Activated naive CD4-positive, alpha-beta T cell treated with anti-CD3 and anti-CD28 coated beads, Interleukin-2, amount 10 ng/mL, durations not matched to agents 7 days and 5 days (primary cell): ENCODE measurements at regions not wholly inside any gene's neighbourhood (a gene's known extent, or its start where the extent isn't known, plus 50 kb on each side); places are given as distances from the start of the nearest gene placed in this dataset.

Experiments used
- CTCF ChIA-PET: fragments of 350-600 bp; sonication (Branson Sonifier 250); formaldehyde crosslinking; loops from one replicate; lab custom pipeline; 2021; ENCODE audit warnings: antibody characterized with exemption; lab: Charles Lee
- DNase-seq: peaks from one replicate; pipeline ENCODE4 v3.0.0-alpha.2; 2020
- H3K27ac Mint-ChIP-seq: one replicate; pipeline ENCODE4 v1.8.0; 2021; ENCODE audit warnings: mild to moderate bottlenecking, moderate library complexity, mixed read lengths
- H3K27me3 Mint-ChIP-seq: one replicate; pipeline ENCODE4 v1.8.0; 2021; ENCODE audit warnings: mild to moderate bottlenecking, mixed read lengths
- H3K36me3 Mint-ChIP-seq: one replicate; pipeline ENCODE4 v1.8.0; 2021; ENCODE audit warnings: mixed read lengths
- H3K4me1 Mint-ChIP-seq: one replicate; pipeline ENCODE4 v1.8.0; 2021; ENCODE audit warnings: mixed read lengths
- H3K4me3 Mint-ChIP-seq: one replicate; pipeline ENCODE4 v1.8.0; 2021; ENCODE audit warnings: mild to moderate bottlenecking, moderate library complexity, mixed read lengths
- H3K9me3 Mint-ChIP-seq: one replicate; pipeline ENCODE4 v1.8.0; 2021; ENCODE audit warnings: mixed read lengths

- Mint-ChIP-seq H3K27me3 (no peaks in the 10 kb centered on the region), H3K4me1 (no peaks in the 10 kb centered on the region), H3K36me3 (no peaks in the 10 kb centered on the region), H3K9me3 (no peaks in the 10 kb centered on the region), H3K4me3 (no peak overlapping the region), H3K27ac (no peak overlapping the region)
- DNase-seq, result no peak
- CTCF ChIA-PET, result interaction anchor here (0.8 kb wide), 1 partner anchor 967 kb away, joined by 3 read pairs; no protein-coding TSS in a partner anchor
Observed at GRCh38 chr13:59538512-59538911, 625.2 kb downstream of the DIAPH3 start.

DNA sequence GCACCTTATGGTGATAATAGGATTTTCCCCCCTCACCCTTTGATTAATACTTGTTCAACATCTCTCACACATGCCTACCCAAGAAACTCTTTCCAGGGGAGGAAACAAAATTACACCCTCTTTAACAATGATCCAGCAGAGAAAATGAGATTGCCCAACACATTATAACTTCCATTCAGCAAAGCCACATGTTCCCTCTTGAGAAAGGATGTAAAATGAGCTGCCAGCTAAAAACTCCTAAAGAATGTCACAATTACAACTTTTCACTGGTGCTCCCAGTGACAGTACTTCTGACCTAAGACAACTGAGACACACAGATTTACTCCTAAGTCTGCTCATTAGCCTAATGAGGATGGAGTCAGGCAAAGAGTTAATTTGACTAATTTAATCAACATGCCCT, 621.4 kb downstream of the DIAPH3 start:
- CTCF ChIA-PET, result no interaction called here
- no peak for DNase-seq
- Mint-ChIP-seq H3K4me3 (no peak overlapping the region), H3K4me1 (no peaks in the 10 kb centered on the region), H3K27ac (no peak overlapping the region), H3K36me3 (no peaks in the 10 kb centered on the region), H3K9me3 (no peaks in the 10 kb centered on the region), H3K27me3 (no peaks in the 10 kb centered on the region)

DNA sequence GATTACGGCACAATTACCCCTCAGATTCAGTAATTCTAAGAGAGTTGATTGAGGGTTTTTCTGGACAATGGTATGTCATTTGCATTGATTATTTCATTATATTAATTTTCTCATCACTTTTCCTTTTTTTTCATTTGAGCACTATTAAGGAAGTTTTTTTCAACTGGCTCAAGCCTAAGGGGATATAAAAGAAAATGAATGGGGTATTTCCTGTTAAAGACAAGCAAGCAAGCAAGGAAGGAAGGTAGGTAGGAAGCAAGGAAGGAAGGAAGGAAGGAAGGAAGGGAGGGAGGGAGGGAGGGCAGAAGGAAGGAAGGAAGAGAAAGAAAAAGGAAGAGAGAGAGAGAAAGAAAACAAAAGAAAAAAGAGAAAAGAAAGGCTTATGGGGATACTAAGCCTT, 620.3 kb downstream of the DIAPH3 start:
- H3K27ac Mint-ChIP-seq, result no peak overlapping the region
- CTCF ChIA-PET, result no interaction called here

GRCh38 chr13:59545007-59545406, 618.7 kb downstream of the DIAPH3 start:
- H3K27me3 Mint-ChIP-seq, result no peaks in the 10 kb centered on the region
- H3K36me3 Mint-ChIP-seq, result no peaks in the 10 kb centered on the region
- H3K4me3 Mint-ChIP-seq, result no peak overlapping the region
- DNase-seq, result no peak
- CTCF ChIA-PET, result no interaction called here
- no peak overlapping the region for H3K27ac Mint-ChIP-seq
- H3K4me1 Mint-ChIP-seq, result no peaks in the 10 kb centered on the region
- no peaks in the 10 kb centered on the region for H3K9me3 Mint-ChIP-seq

More for the DNA sequence above, 620.3 kb downstream of the DIAPH3 start:
- no peaks in the 10 kb centered on the region for H3K36me3 Mint-ChIP-seq
- no peaks in the 10 kb centered on the region for H3K27me3 Mint-ChIP-seq
- no peak for DNase-seq
- no peaks in the 10 kb centered on the region for H3K4me1 Mint-ChIP-seq
- no peaks in the 10 kb centered on the region for H3K9me3 Mint-ChIP-seq
- H3K4me3 Mint-ChIP-seq, result no peak overlapping the region

DNA sequence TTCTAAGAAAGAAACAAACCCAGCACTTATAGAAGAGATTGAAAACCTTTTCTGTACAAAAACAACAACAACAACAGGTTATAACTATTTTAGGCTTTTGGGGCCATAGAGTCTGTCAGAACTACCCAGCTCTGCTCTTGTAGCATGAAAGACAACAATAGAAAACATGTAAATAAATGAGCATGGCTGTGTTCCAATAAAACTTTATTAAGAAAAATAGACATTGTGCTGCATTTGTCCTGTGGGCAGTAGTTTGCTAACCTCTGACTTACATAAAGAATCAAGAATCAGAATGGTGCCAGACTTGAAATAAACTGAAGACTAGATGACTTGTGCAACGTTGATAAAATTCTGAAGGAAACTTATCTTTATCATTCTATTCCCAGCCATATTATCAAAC, 617.5 kb downstream of the DIAPH3 start:
- CTCF ChIA-PET, result no interaction called here
- Mint-ChIP-seq H3K9me3 (peaks cover 5% of the 10 kb centered on the region), H3K27me3 (no peaks in the 10 kb centered on the region), H3K4me3 (no peak overlapping the region), H3K27ac (no peak overlapping the region), H3K4me1 (no peaks in the 10 kb centered on the region), H3K36me3 (no peaks in the 10 kb centered on the region)
- no peak for DNase-seq

GRCh38 chr13:59547950-59548349, 615.8 kb downstream of the DIAPH3 start:
- Mint-ChIP-seq H3K36me3 (no peaks in the 10 kb centered on the region), H3K4me3 (no peak overlapping the region), H3K27me3 (no peaks in the 10 kb centered on the region), H3K9me3 (peaks cover 5% of the 10 kb centered on the region), H3K27ac (no peak overlapping the region), H3K4me1 (no peaks in the 10 kb centered on the region)
- CTCF ChIA-PET, result no interaction called here
- no peak for DNase-seq

GRCh38 chr13:59562924-59563323, 600.8 kb downstream of the DIAPH3 start:
- H3K4me1 Mint-ChIP-seq, result no peaks in the 10 kb centered on the region
- H3K9me3 Mint-ChIP-seq, result peaks cover 2% of the 10 kb centered on the region
- peaks cover 5% of the 10 kb centered on the region for H3K27me3 Mint-ChIP-seq
- H3K36me3 Mint-ChIP-seq, result no peaks in the 10 kb centered on the region
- no peak overlapping the region for H3K27ac Mint-ChIP-seq
- no peak overlapping the region for H3K4me3 Mint-ChIP-seq
- CTCF ChIA-PET, result no interaction called here
- no peak for DNase-seq

- H3K36me3 Mint-ChIP-seq, result no peaks in the 10 kb centered on the region
- CTCF ChIA-PET, result no interaction called here
- no peaks in the 10 kb centered on the region for H3K4me1 Mint-ChIP-seq
Observed at GRCh38 chr13:59566561-59566960, 597.2 kb downstream of the DIAPH3 start.

DNA sequence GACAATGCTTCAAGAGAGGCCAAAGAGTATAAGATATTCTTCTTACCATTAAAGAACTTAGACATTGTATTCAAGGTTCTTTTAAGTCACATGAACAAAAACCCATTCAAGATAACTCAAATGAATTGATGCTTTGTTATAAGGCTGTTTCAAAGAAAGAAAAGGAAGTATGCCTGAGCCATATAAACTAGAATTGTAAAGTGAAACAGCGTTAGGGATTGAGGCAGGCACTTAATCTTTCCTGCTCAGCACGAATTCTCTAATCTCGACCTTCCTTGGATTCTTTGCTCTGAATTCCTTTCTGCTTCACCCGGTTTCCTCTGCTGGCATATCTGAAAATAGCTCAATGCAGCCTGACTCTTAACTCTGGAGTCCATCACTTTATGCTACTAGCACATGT, 595.4 kb downstream of the DIAPH3 start:
- Mint-ChIP-seq H3K9me3 (no peaks in the 10 kb centered on the region), H3K36me3 (no peaks in the 10 kb centered on the region), H3K4me3 (no peak overlapping the region), H3K4me1 (no peaks in the 10 kb centered on the region), H3K27ac (no peak overlapping the region), H3K27me3 (no peaks in the 10 kb centered on the region)
- no peak for DNase-seq
- CTCF ChIA-PET, result no interaction called here

More at GRCh38 chr13:59566561-59566960, 597.2 kb downstream of the DIAPH3 start:
- peaks cover 2% of the 10 kb centered on the region for H3K9me3 Mint-ChIP-seq
- DNase-seq, result no peak
- H3K27ac Mint-ChIP-seq, result no peak overlapping the region
- no peak overlapping the region for H3K4me3 Mint-ChIP-seq
- H3K27me3 Mint-ChIP-seq, result peaks cover 5% of the 10 kb centered on the region

GRCh38 chr13:59570204-59570603, 593.5 kb downstream of the DIAPH3 start:
- no peak overlapping the region for H3K27ac Mint-ChIP-seq
- H3K4me3 Mint-ChIP-seq, result no peak overlapping the region
- H3K9me3 Mint-ChIP-seq, result no peaks in the 10 kb centered on the region
- DNase-seq, result no peak
- CTCF ChIA-PET, result no interaction called here
- no peaks in the 10 kb centered on the region for H3K4me1 Mint-ChIP-seq
- no peaks in the 10 kb centered on the region for H3K27me3 Mint-ChIP-seq
- H3K36me3 Mint-ChIP-seq, result no peaks in the 10 kb centered on the region

DNA sequence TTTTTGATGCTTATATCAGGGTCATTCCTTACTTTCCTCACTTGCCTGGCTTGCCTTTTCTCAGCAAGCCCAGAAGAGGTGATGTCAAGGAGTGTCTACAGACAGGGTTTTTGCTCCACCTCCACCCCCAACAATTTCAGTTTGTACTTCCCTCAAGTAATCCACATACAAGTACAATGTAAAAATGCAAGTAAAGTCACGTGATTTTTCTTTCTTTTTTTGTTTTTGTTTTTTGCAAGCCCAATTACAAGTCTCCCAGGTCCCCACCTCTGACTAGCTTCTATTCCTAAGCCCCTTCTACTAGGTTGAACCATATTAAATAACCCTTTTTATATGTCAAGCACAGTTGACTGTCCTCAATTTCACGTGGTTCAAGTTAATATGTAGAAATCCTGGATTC, 579.6 kb downstream of the DIAPH3 start:
- H3K36me3 Mint-ChIP-seq, result no peaks in the 10 kb centered on the region
- H3K9me3 Mint-ChIP-seq, result no peaks in the 10 kb centered on the region
- H3K4me1 Mint-ChIP-seq, result no peaks in the 10 kb centered on the region
- DNase-seq, result no peak
- no peak overlapping the region for H3K4me3 Mint-ChIP-seq
- CTCF ChIA-PET, result no interaction called here
- H3K27ac Mint-ChIP-seq, result no peak overlapping the region
- no peaks in the 10 kb centered on the region for H3K27me3 Mint-ChIP-seq

GRCh38 chr13:59584761-59585670, 578.7 kb downstream of the DIAPH3 start:
- H3K9me3 Mint-ChIP-seq, result no peaks in the 10 kb centered on the region
- CTCF ChIA-PET, result no interaction called here
- no peak overlapping the region for H3K27ac Mint-ChIP-seq
- H3K36me3 Mint-ChIP-seq, result no peaks in the 10 kb centered on the region
- H3K4me1 Mint-ChIP-seq, result no peaks in the 10 kb centered on the region
- DNase-seq, result no peak
- H3K4me3 Mint-ChIP-seq, result no peak overlapping the region
- no peaks in the 10 kb centered on the region for H3K27me3 Mint-ChIP-seq

- Mint-ChIP-seq H3K27me3 (no peaks in the 10 kb centered on the region), H3K4me1 (no peaks in the 10 kb centered on the region)
Observed at GRCh38 chr13:59587030-59587429, 576.7 kb downstream of the DIAPH3 start.

GRCh38 chr13:59587971-59588716, 575.6 kb downstream of the DIAPH3 start:
- H3K36me3 Mint-ChIP-seq, result no peaks in the 10 kb centered on the region
- H3K9me3 Mint-ChIP-seq, result no peaks in the 10 kb centered on the region
- no peaks in the 10 kb centered on the region for H3K27me3 Mint-ChIP-seq
- no peaks in the 10 kb centered on the region for H3K4me1 Mint-ChIP-seq
- no peak overlapping the region for H3K4me3 Mint-ChIP-seq
- CTCF ChIA-PET, result no interaction called here
- H3K27ac Mint-ChIP-seq, result no peak overlapping the region
- no peak for DNase-seq

More at GRCh38 chr13:59587030-59587429, 576.7 kb downstream of the DIAPH3 start:
- no peak for DNase-seq
- H3K36me3 Mint-ChIP-seq, result no peaks in the 10 kb centered on the region
- CTCF ChIA-PET, result no interaction called here
- no peak overlapping the region for H3K27ac Mint-ChIP-seq
- no peaks in the 10 kb centered on the region for H3K9me3 Mint-ChIP-seq
- H3K4me3 Mint-ChIP-seq, result no peak overlapping the region

DNA sequence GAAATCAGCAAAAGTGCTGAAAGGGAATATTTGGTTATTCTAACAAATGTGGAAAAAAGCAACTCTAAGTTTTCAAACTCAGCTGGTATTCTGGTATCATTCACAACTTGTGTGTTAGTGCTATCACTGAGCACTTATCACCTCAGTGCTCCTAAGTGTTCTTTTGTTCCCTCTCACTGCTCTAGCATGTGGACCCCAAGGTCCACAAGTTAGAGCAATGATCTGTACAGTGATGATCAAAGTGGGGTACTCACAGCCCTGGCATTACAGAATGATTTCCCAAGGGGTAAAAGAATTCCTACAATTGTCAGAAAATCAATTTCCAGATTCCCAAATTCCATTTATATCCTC, 575.0 kb downstream of the DIAPH3 start:
- CTCF ChIA-PET, result no interaction called here
- no peaks in the 10 kb centered on the region for H3K4me1 Mint-ChIP-seq
- H3K9me3 Mint-ChIP-seq, result no peaks in the 10 kb centered on the region
- no peaks in the 10 kb centered on the region for H3K36me3 Mint-ChIP-seq
- DNase-seq, result no peak
- H3K27ac Mint-ChIP-seq, result no peak overlapping the region
- no peak overlapping the region for H3K4me3 Mint-ChIP-seq
- H3K27me3 Mint-ChIP-seq, result no peaks in the 10 kb centered on the region
